ENCODE measurements at regions not wholly inside any gene's neighbourhood (a gene's known extent, or its start where the extent isn't known, plus 50 kb on each side); places are given as distances from the start of the nearest gene placed in this dataset.
"Not testable (repeated sequence)": the region's sequence is repeated elsewhere in the genome, so short reads cannot be mapped to it uniquely, and the experiment has no call there.

GRCh38 chr17:33562792-33563191, 269.7 kb upstream of the ASIC2 start:
- no peak for DNase-seq (ENCODE audit: low read depth in 2 of 2)

GRCh38 chr17:33564146-33564545, 271.1 kb upstream of the ASIC2 start:
- no peak for DNase-seq (ENCODE audit: low read depth in 2 of 2)

- no peak for DNase-seq (ENCODE audit: low read depth in 2 of 2)
Measured at GRCh38 chr17:33567223-33567622, 274.1 kb upstream of the ASIC2 start.

GRCh38 chr17:33572615-33573014, 279.5 kb upstream of the ASIC2 start:
- no peak for DNase-seq (ENCODE audit: low read depth in 2 of 2)

GRCh38 chr17:33574942-33575445, 281.9 kb upstream of the ASIC2 start:
- no peak for DNase-seq (ENCODE audit: low read depth in 2 of 2)

- DNase-seq (ENCODE audit: low read depth in 2 of 2) = not testable (repeated sequence)
Measured at GRCh38 chr17:33579740-33580139, 286.6 kb upstream of the ASIC2 start.

GRCh38 chr17:33580215-33580614, 287.1 kb upstream of the ASIC2 start:
- no peak for DNase-seq (ENCODE audit: low read depth in 2 of 2)

- no peak for DNase-seq (ENCODE audit: low read depth in 2 of 2)
Measured at GRCh38 chr17:33582661-33583060, 289.6 kb upstream of the ASIC2 start.

- no peak for DNase-seq (ENCODE audit: low read depth in 2 of 2)
Measured at GRCh38 chr17:33583518-33584417, 290.7 kb upstream of the ASIC2 start.

GRCh38 chr17:33593991-33594390, 300.9 kb upstream of the ASIC2 start:
- no peak for DNase-seq (ENCODE audit: low read depth in 2 of 2)

GRCh38 chr17:33595828-33596227, 302.7 kb upstream of the ASIC2 start:
- DNase-seq (ENCODE audit: low read depth in 2 of 2) = no peak

- DNase-seq (ENCODE audit: low read depth in 2 of 2) = no peak
Measured at GRCh38 chr17:33596899-33597298, 303.8 kb upstream of the ASIC2 start.

GRCh38 chr17:33598797-33599196, 305.7 kb upstream of the ASIC2 start:
- DNase-seq (ENCODE audit: low read depth in 2 of 2) = no peak

- DNase-seq (ENCODE audit: low read depth in 2 of 2) = no peak
Measured at GRCh38 chr17:33602981-33603380, 309.9 kb upstream of the ASIC2 start.

- no peak for DNase-seq (ENCODE audit: low read depth in 2 of 2)
Measured at GRCh38 chr17:33603789-33604188, 310.7 kb upstream of the ASIC2 start.

- no peak for DNase-seq (ENCODE audit: low read depth in 2 of 2)
Measured at GRCh38 chr17:33611532-33611931, 318.4 kb upstream of the ASIC2 start.

GRCh38 chr17:33615861-33616260, 322.8 kb upstream of the ASIC2 start:
- no peak for DNase-seq (ENCODE audit: low read depth in 2 of 2)

- DNase-seq (ENCODE audit: low read depth in 2 of 2) = no peak
Measured at GRCh38 chr17:33623841-33624240, 330.7 kb upstream of the ASIC2 start.

GRCh38 chr17:33628500-33629346, 335.6 kb upstream of the ASIC2 start:
- DNase-seq (ENCODE audit: low read depth in 2 of 2) = no peak

- DNase-seq (ENCODE audit: low read depth in 2 of 2) = no peak
Measured at GRCh38 chr17:33633446-33633845, 340.4 kb upstream of the ASIC2 start.

GRCh38 chr17:33637534-33637933, 344.4 kb upstream of the ASIC2 start:
- no peak for DNase-seq (ENCODE audit: low read depth in 2 of 2)

GRCh38 chr17:33639103-33639880, 346.2 kb upstream of the ASIC2 start:
- no peak for DNase-seq (ENCODE audit: low read depth in 2 of 2)

Measured in stimulated activated CD4-positive, alpha-beta T cell treated with anti-CD3 and anti-CD28 coated beads, Interleukin-1b, Interleukin-23, amount 100 ng/mL, for 1 hour (primary cell).